C4-2B (cell line): ENCODE measurements at regions not wholly inside any gene's neighbourhood (a gene's known extent, or its start where the extent isn't known, plus 50 kb on each side); places are given as distances from the start of the nearest gene placed in this dataset.

Experiments used
- H3K27ac ChIP-seq: fragments of 450-650 bp; 2 replicates; pipeline ENCODE4 v1.5.1; 2017
- CTCF ChIP-seq: fragments of 450-650 bp; conservative IDR thresholded peaks from 2 replicates; pipeline ENCODE4 v1.5.1; 2017; ENCODE audit warnings: mild to moderate bottlenecking
- ZFX ChIP-seq: fragments of 450-650 bp; IDR thresholded peaks from 2 replicates; pipeline ENCODE4 v1.6.1; 2017

GRCh38 chr6:55977959-55978665 lies 102.7 kb upstream of the BMP5 start:
- no peak for TF ChIP-seq CTCF
- TF ChIP-seq ZFX, result no peak
- no peak overlapping the region for H3K27ac ChIP-seq

DNA sequence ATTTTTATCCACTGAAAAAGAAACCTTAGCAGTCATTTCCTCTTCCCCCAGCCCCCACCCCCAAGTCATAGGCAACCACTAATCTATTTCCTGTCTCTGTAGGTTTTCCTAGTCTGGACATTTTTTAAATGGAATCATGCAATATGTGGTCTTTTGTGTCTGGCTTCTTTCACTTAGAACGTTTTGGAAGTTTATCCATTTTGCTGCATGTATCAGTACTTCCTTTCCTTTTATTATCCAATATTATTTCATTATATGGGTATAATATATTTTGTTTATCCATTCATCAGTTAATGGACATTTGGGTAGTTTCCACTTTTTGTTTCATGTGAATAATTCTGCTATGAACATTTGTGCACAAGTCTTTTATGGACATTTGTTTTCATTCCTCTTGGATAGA lies 99.3 kb upstream of the BMP5 start:
- TF ChIP-seq ZFX (no peak), CTCF (no peak)

GRCh38 chr6:55972091-55972490 lies 96.7 kb upstream of the BMP5 start:
- TF ChIP-seq ZFX (no peak), CTCF (no peak)
- H3K27ac ChIP-seq, result no peak overlapping the region

More for the DNA sequence above, 99.3 kb upstream of the BMP5 start:
- H3K27ac ChIP-seq, result no peak overlapping the region

- H3K27ac ChIP-seq, result no peak overlapping the region
- TF ChIP-seq CTCF (no peak), ZFX (no peak)
Measured at GRCh38 chr6:55969526-55969925, 94.1 kb upstream of the BMP5 start.

DNA sequence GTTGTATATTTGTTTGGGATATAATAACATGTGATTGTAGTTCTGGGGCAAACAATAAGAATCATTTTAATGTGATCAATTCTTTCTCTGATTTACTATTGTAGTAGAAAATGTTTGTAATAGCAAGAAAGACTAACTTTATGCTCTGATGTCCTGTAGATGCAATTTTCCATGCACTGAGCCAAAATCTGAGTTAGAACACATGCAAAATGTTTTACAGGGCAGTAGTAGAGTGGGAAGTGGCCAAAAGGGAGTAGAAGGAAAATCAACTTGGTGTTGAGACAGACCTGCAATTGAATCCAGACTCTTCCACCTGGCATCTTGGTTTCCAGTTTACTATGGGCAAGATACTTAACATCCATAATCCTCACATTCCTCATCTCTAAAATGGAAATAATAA lies 93.5 kb upstream of the BMP5 start:
- TF ChIP-seq CTCF, result no peak
- no peak for TF ChIP-seq ZFX
- no peak overlapping the region for H3K27ac ChIP-seq

DNA sequence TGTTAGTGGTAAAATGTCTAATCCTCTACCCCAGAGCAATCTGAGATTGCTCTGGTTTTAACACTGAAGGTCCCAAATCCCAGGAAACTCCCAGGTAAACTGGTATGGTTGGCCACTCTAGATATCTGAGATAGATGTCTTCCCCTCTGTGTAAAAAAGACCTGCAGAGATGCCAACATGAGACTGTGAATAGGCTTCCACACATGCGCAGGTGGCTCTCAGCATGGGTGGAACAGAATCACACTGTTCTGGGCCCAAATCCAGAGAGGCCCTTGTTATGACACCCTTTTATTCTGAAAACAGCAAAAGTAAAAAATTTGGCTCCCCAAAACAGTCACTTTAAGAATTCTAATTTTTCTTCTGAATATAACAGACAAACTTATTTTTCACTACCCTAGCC lies 88.7 kb upstream of the BMP5 start:
- TF ChIP-seq CTCF (no peak), ZFX (no peak)
- H3K27ac ChIP-seq, result no peak overlapping the region

DNA sequence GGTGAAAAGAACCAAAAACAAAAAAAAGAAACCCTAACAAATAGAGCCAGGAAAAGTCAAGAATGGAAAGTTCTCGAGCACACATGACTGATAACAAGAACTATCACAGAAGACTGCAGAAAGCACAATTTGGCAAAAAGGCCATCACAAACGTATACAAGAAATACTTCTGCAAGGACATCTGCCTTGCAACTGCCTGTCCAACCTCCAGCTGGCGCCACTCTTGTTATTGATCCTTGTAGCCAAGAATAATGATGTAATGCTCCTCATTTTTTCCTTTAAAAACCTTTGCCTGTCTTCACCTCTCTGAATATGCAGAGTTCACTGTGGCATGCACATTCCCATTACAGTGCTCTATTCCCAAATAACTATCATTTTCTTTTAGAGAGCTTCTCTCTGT lies 87.9 kb upstream of the BMP5 start:
- no peak overlapping the region for H3K27ac ChIP-seq
- TF ChIP-seq ZFX (no peak), CTCF (peak; percentile 30)
